H9 (cell line): ENCODE measurements at regions not wholly inside any gene's neighbourhood (a gene's known extent, or its start where the extent isn't known, plus 50 kb on each side); places are given as distances from the start of the nearest gene placed in this dataset.

Experiments used
- DNase-seq: peaks from one replicate; pipeline ENCODE4 v3.0.0-alpha.2; 2017
- H2AFZ ChIP-seq: one replicate; pipeline ENCODE4 v1.6.1; 2013; ENCODE audit warnings: mild to moderate bottlenecking, low read length, control low read depth, moderate library complexity
- H2AK5ac ChIP-seq: 2 replicates; pipeline ENCODE4 v1.6.1; 2013; ENCODE audit warnings: low read length, control low read depth, mixed read lengths; ENCODE audit not compliant: insufficient read length
- H2BK120ac ChIP-seq: one replicate; pipeline ENCODE4 v1.6.1; 2013; ENCODE audit warnings: low read depth, mild to moderate bottlenecking, low read length, control low read depth, inconsistent platforms; ENCODE audit not compliant: poor library complexity, severe bottlenecking
- H2BK12ac ChIP-seq: 2 replicates; pipeline ENCODE4 v1.6.1; 2013; ENCODE audit warnings: low read length, control low read depth, mixed read lengths, low read depth; ENCODE audit not compliant: insufficient read length
- H2BK15ac ChIP-seq: 2 replicates; pipeline ENCODE4 v1.6.1; 2013; ENCODE audit warnings: low read depth, low read length, control low read depth
- H2BK20ac ChIP-seq: one replicate; pipeline ENCODE4 v1.6.1; 2013; ENCODE audit warnings: low read depth, mild to moderate bottlenecking, low read length, control low read depth, inconsistent platforms; ENCODE audit not compliant: poor library complexity, severe bottlenecking
- H2BK5ac ChIP-seq: 2 replicates; pipeline ENCODE4 v1.6.1; 2013; ENCODE audit warnings: low read length, control low read depth, mixed read lengths; ENCODE audit not compliant: insufficient read length
- H3K14ac ChIP-seq: 2 replicates; pipeline ENCODE4 v1.6.1; 2013; ENCODE audit warnings: low read length, control low read depth; ENCODE audit not compliant: insufficient read depth
- H3K18ac ChIP-seq: 2 replicates; pipeline ENCODE4 v1.6.1; 2013; ENCODE audit warnings: low read depth, mild to moderate bottlenecking, mixed read lengths, low read length, control low read depth; ENCODE audit not compliant: insufficient read length
- H3K23ac ChIP-seq: 2 replicates; pipeline ENCODE4 v1.6.1; 2013; ENCODE audit warnings: low read length, control low read depth, mixed read lengths, low read depth; ENCODE audit not compliant: insufficient read length
- H3K23me2 ChIP-seq: 2 replicates; pipeline ENCODE4 v1.6.1; 2013; ENCODE audit warnings: low read depth, mild to moderate bottlenecking, mixed read lengths, low read length, control low read depth; ENCODE audit not compliant: insufficient read length, poor library complexity, severe bottlenecking
- H3K27ac ChIP-seq: 2 replicates; pipeline ENCODE4 v1.5.1; 2013; ENCODE audit warnings: low read length, control low read depth, mixed read lengths, low read depth; ENCODE audit not compliant: insufficient read length
- H3K27me3 ChIP-seq: 2 replicates; pipeline ENCODE4 v1.6.1; 2013; ENCODE audit warnings: low read length, control low read depth, inconsistent platforms; ENCODE audit not compliant: insufficient read depth
- H3K4ac ChIP-seq: 2 replicates; pipeline ENCODE4 v1.6.1; 2013; ENCODE audit warnings: low read depth, mild to moderate bottlenecking, control low read depth, inconsistent platforms, low read length, moderate library complexity
- H3K4me1 ChIP-seq: 2 replicates; pipeline ENCODE4 v1.6.1; 2013; ENCODE audit warnings: low read length, control low read depth, inconsistent platforms; ENCODE audit not compliant: insufficient read depth
- H3K4me2 ChIP-seq: 2 replicates; pipeline ENCODE4 v1.6.1; 2013; ENCODE audit warnings: low read length, control low read depth, mixed read lengths; ENCODE audit not compliant: insufficient read length, insufficient read depth
- H3K56ac ChIP-seq: 2 replicates; pipeline ENCODE4 v1.6.1; 2013; ENCODE audit warnings: low read depth, mild to moderate bottlenecking, mixed read lengths, low read length, control low read depth; ENCODE audit not compliant: insufficient read length
- H3K79me1 ChIP-seq: 2 replicates; pipeline ENCODE4 v1.6.1; 2013; ENCODE audit warnings: low read depth, mild to moderate bottlenecking, moderate library complexity, low read length, control low read depth, inconsistent platforms; ENCODE audit not compliant: insufficient read depth, poor library complexity, severe bottlenecking
- H3K79me2 ChIP-seq: 2 replicates; pipeline ENCODE4 v1.6.1; 2013; ENCODE audit warnings: low read length, control low read depth, inconsistent platforms; ENCODE audit not compliant: insufficient read depth
- H3K9ac ChIP-seq: 2 replicates; pipeline ENCODE4 v1.6.1; 2013; ENCODE audit warnings: low read length, control low read depth, mixed read lengths; ENCODE audit not compliant: insufficient read length; ENCODE audit errors: extremely low read depth
- H3K9me3 ChIP-seq: one replicate; pipeline ENCODE4 v1.6.1; 2013; ENCODE audit warnings: low read depth, low read length, inconsistent platforms; ENCODE audit not compliant: control insufficient read depth
- H3T11ph ChIP-seq: one replicate; pipeline ENCODE4 v1.6.1; 2013; ENCODE audit warnings: mild to moderate bottlenecking, low read length, control low read depth, inconsistent platforms
- H4K20me1 ChIP-seq: one replicate; pipeline ENCODE4 v1.6.1; 2013; ENCODE audit not compliant: control insufficient read depth, insufficient read length, insufficient read depth
- H4K5ac ChIP-seq: 2 replicates; pipeline ENCODE4 v1.6.1; 2013; ENCODE audit warnings: low read depth, mild to moderate bottlenecking, mixed read lengths, low read length, control low read depth; ENCODE audit not compliant: insufficient read length
- H4K8ac ChIP-seq: replicated peaks from 2 replicates; pipeline ENCODE4 v1.6.1; 2013; ENCODE audit warnings: low read length, control low read depth, mixed read lengths, low read depth; ENCODE audit not compliant: insufficient read length
- H4K91ac ChIP-seq: 2 replicates; pipeline ENCODE4 v1.6.1; 2013; ENCODE audit warnings: low read depth, mild to moderate bottlenecking, moderate library complexity, mixed read lengths, low read length, control low read depth; ENCODE audit not compliant: insufficient read length
- H3K27ac Mint-ChIP-seq, 3 experiments: 2 replicates in 2 of 3; 3 replicates in 1 of 3; pipeline ENCODE4 v1.8.0; 2020 to 2021; ENCODE audit warnings: mixed read lengths in 3 of 3, mild to moderate bottlenecking in 1 of 3, moderate library complexity in 1 of 3
- H3K27me3 Mint-ChIP-seq: 2 replicates; pipeline ENCODE4 v1.8.0; 2021; ENCODE audit warnings: low read depth, mild to moderate bottlenecking, moderate library complexity, mixed read lengths
- H3K36me3 Mint-ChIP-seq, 3 experiments: 2 replicates in 2 of 3; 3 replicates in 1 of 3; pipeline ENCODE4 v1.8.0; 2020 to 2021; ENCODE audit warnings: low read depth in 3 of 3, mixed read lengths in 3 of 3; ENCODE audit not compliant: insufficient read depth in 1 of 3
- H3K4me1 Mint-ChIP-seq, 2 experiments: 2 replicates each; pipeline ENCODE4 v1.8.0; 2020; ENCODE audit warnings: mixed read lengths in 2 of 2
- H3K4me3 Mint-ChIP-seq, 2 experiments: 2 replicates in 1 of 2; 3 replicates in 1 of 2; pipeline ENCODE4 v1.8.0; 2020 to 2021; ENCODE audit warnings: mild to moderate bottlenecking in 2 of 2, mixed read lengths in 2 of 2, moderate library complexity in 1 of 2
- H3K9me3 Mint-ChIP-seq, 2 experiments: 2 replicates in 1 of 2; 3 replicates in 1 of 2; pipeline ENCODE4 v1.8.0; 2020; ENCODE audit warnings: mild to moderate bottlenecking in 2 of 2, mixed read lengths in 2 of 2, moderate library complexity in 1 of 2
- CTCF ChIP-seq: fragments of 200-600 bp; sonication (generic); conservative IDR thresholded peaks from 3 replicates; pipeline ENCODE4 v1.8.0; 2021; ENCODE audit warnings: antibody characterized with exemption, mild to moderate bottlenecking
- WGBS: extraction: QIAGEN DNeasy Blood & Tissue Kit; methylation state at CpG from one replicate; pipeline ENCODE4 v1.1.7; 2013; ENCODE audit warnings: missing lambda C conversion rate, low lambda C conversion rate, mixed read lengths; ENCODE audit not compliant: insufficient read length; ENCODE audit errors: extremely low coverage; 5-methylcytosine and 5-hydroxymethylcytosine counted together

GRCh38 chr21:18041012-18041411 is 203.6 kb upstream of the CHODL start:
- Histone ChIP-seq H2BK12ac (no peak overlapping the region), H2AFZ (no peak overlapping the region), H3K14ac (no peak overlapping the region), H2BK5ac (no peak overlapping the region), H3K79me1 (no peaks in the 10 kb centered on the region), H4K91ac (no peak overlapping the region), H3K4me2 (no peak overlapping the region), H4K5ac (no peak overlapping the region), H3T11ph (no peak overlapping the region), H2BK120ac (no peak overlapping the region), H4K8ac (no peak overlapping the region), H2BK15ac (no peak overlapping the region), H4K20me1 (no peaks in the 10 kb centered on the region), H3K23me2 (no peaks in the 10 kb centered on the region), H3K18ac (no peak overlapping the region), H3K4ac (no peak overlapping the region), H3K9me3 (no peaks in the 10 kb centered on the region), H3K23ac (no peak overlapping the region), H2AK5ac (no peak overlapping the region), H2BK20ac (no peak overlapping the region), H3K79me2 (no peaks in the 10 kb centered on the region), H3K27ac (no peak overlapping the region), H3K9ac (no peak overlapping the region), H3K27me3 (no peaks in the 10 kb centered on the region), H3K56ac (no peak overlapping the region), H3K4me1 (no peaks in the 10 kb centered on the region)
- H3K9me3 Mint-ChIP-seq = no peaks in the 10 kb centered on the region
- no peaks in the 10 kb centered on the region for H3K36me3 Mint-ChIP-seq
- no CpG with 5 or more reads among the region's 3 CpGs for WGBS
- no peak overlapping the region for H3K4me3 Mint-ChIP-seq
- TF ChIP-seq CTCF = peak; percentile 83
- DNase-seq = peak; percentile 28
- H3K27ac Mint-ChIP-seq = no peak overlapping the region
- H3K27me3 Mint-ChIP-seq = no peaks in the 10 kb centered on the region
- 0 out of 4 replicates have a peak, but pooled peaks cover 0 to 2% of the 10 kb centered on the region in 2 experiments for H3K4me1 Mint-ChIP-seq
